Hepatocyte (in vitro differentiated cells): ENCODE measurements at regions not wholly inside any gene's neighbourhood (a gene's known extent, or its start where the extent isn't known, plus 50 kb on each side); places are given as distances from the start of the nearest gene placed in this dataset.

Source experiments
- DNase-seq: peaks from one replicate; pipeline ENCODE4 v3.0.0-alpha.2; 2016; ENCODE audit warnings: low spot score
- H2AFZ ChIP-seq: fragments of 200-600 bp; sonication (generic); 2 replicates; pipeline ENCODE4 v1.6.0; 2016; ENCODE audit warnings: antibody characterized with exemption, mild to moderate bottlenecking
- H3K27ac ChIP-seq: fragments of 200-600 bp; sonication (generic); 2 replicates; pipeline ENCODE4 v1.5.1; 2016; ENCODE audit warnings: mild to moderate bottlenecking
- H3K27me3 ChIP-seq: fragments of 200-600 bp; sonication (generic); 2 replicates; pipeline ENCODE4 v1.6.1; 2016
- H3K36me3 ChIP-seq: fragments of 200-600 bp; sonication (generic); replicated peaks from 2 replicates; pipeline ENCODE4 v1.5.1; 2016; ENCODE audit warnings: low read depth; ENCODE audit not compliant: insufficient read depth
- H3K4me1 ChIP-seq: fragments of 200-600 bp; sonication (generic); 2 replicates; pipeline ENCODE4 v1.5.1; 2016; ENCODE audit warnings: mild to moderate bottlenecking, moderate library complexity; ENCODE audit not compliant: insufficient read depth
- H3K4me2 ChIP-seq: fragments of 200-600 bp; sonication (generic); 2 replicates; pipeline ENCODE4 v1.6.0; 2016
- H3K4me3 ChIP-seq: fragments of 200-600 bp; sonication (generic); 2 replicates; pipeline ENCODE4 v1.5.1; 2016; ENCODE audit warnings: mild to moderate bottlenecking
- H3K79me2 ChIP-seq: fragments of 200-600 bp; sonication (generic); 2 replicates; pipeline ENCODE4 v1.6.0; 2017; ENCODE audit warnings: mild to moderate bottlenecking
- H3K9me2 ChIP-seq: fragments of 200-600 bp; sonication (generic); replicated peaks from 2 replicates; pipeline ENCODE4 v1.6.0; 2017; ENCODE audit warnings: mild to moderate bottlenecking; ENCODE audit not compliant: insufficient read depth
- H3K9me3 ChIP-seq: fragments of 200-600 bp; sonication (generic); 2 replicates; pipeline ENCODE4 v1.5.1; 2016; ENCODE audit warnings: low read depth, mild to moderate bottlenecking
- H4K20me1 ChIP-seq: fragments of 200-600 bp; sonication (generic); 2 replicates; pipeline ENCODE4 v1.6.0; 2016; ENCODE audit warnings: mild to moderate bottlenecking; ENCODE audit not compliant: insufficient read depth, poor library complexity, severe bottlenecking
- CTCF ChIP-seq: fragments of 200-600 bp; sonication (generic); IDR thresholded peaks from 2 replicates; pipeline ENCODE4 v1.5.1; 2016; ENCODE audit warnings: antibody characterized with exemption, mild to moderate bottlenecking; ENCODE audit not compliant: poor library complexity
- EZH2 ChIP-seq: fragments of 200-600 bp; sonication (generic); IDR thresholded peaks from 2 replicates; pipeline ENCODE4 v1.6.1; 2016; ENCODE audit warnings: antibody characterized with exemption, mild to moderate bottlenecking, borderline replicate concordance
- EZH2phosphoT487 ChIP-seq: fragments of 200-600 bp; sonication (generic); IDR thresholded peaks from one replicate; pipeline ENCODE4 v1.6.1; 2018; ENCODE audit warnings: antibody characterized with exemption, mild to moderate bottlenecking, low read depth, moderate library complexity; ENCODE audit not compliant: unreplicated experiment, severe bottlenecking
- WGBS: methylation state at CpG from one replicate; pipeline ENCODE4 v1.1.6; 2016; ENCODE audit warnings: low lambda C conversion rate; ENCODE audit errors: missing lambda C conversion rate; 5-methylcytosine and 5-hydroxymethylcytosine counted together

GRCh38 chr20:23284009-23284408, 66.6 kb upstream of the NXT1 start:
- no peak overlapping the region for H3K4me3 ChIP-seq
- no peaks in the 10 kb centered on the region for H3K36me3 ChIP-seq
- H3K27me3 ChIP-seq: no peaks in the 10 kb centered on the region
- TF ChIP-seq EZH2 (no peak), CTCF (no peak), EZH2phosphoT487 (no peak)
- no peak for DNase-seq
- H3K27ac ChIP-seq: no peak overlapping the region
- H3K79me2 ChIP-seq: no peaks in the 10 kb centered on the region
- H3K9me2 ChIP-seq: no peaks in the 10 kb centered on the region
- H3K9me3 ChIP-seq: no peaks in the 10 kb centered on the region
- 95% methylated on average over 2 of the region's 2 CpGs for WGBS
- H3K4me2 ChIP-seq: no peak overlapping the region
- peaks cover 10% of the 10 kb centered on the region for H3K4me1 ChIP-seq
- H4K20me1 ChIP-seq: no peaks in the 10 kb centered on the region
- H2AFZ ChIP-seq: no peak overlapping the region

- Histone ChIP-seq H3K9me2 (no peaks in the 10 kb centered on the region), H3K36me3 (no peaks in the 10 kb centered on the region), H3K27me3 (no peaks in the 10 kb centered on the region), H3K4me1 (peaks cover 10% of the 10 kb centered on the region), H2AFZ (no peak overlapping the region), H3K79me2 (no peaks in the 10 kb centered on the region), H3K27ac (no peak overlapping the region), H4K20me1 (no peaks in the 10 kb centered on the region), H3K4me3 (no peak overlapping the region), H3K4me2 (no peak overlapping the region), H3K9me3 (no peaks in the 10 kb centered on the region)
- TF ChIP-seq EZH2phosphoT487 (no peak), EZH2 (no peak), CTCF (no peak)
- no peak for DNase-seq
- WGBS: 93% methylated on average over 12 of the region's 12 CpGs
These were observed 67.3 kb upstream of the NXT1 start for GRCh38 chr20:23283096-23283850.

GRCh38 chr20:23282546-23282945, 68.0 kb upstream of the NXT1 start:
- H2AFZ ChIP-seq: no peak overlapping the region
- 90% methylated on average over 3 of the region's 3 CpGs for WGBS
- no peaks in the 10 kb centered on the region for H3K36me3 ChIP-seq
- no peak overlapping the region for H3K27ac ChIP-seq
- H3K27me3 ChIP-seq: no peaks in the 10 kb centered on the region
- no peak overlapping the region for H3K4me3 ChIP-seq
- H4K20me1 ChIP-seq: no peaks in the 10 kb centered on the region
- peaks cover 5% of the 10 kb centered on the region for H3K4me1 ChIP-seq
- H3K4me2 ChIP-seq: no peak overlapping the region
- H3K79me2 ChIP-seq: no peaks in the 10 kb centered on the region
- TF ChIP-seq EZH2phosphoT487 (no peak), CTCF (no peak), EZH2 (no peak)
- no peaks in the 10 kb centered on the region for H3K9me3 ChIP-seq
- no peaks in the 10 kb centered on the region for H3K9me2 ChIP-seq
- no peak for DNase-seq
